GM12878 (cell line): ENCODE measurements at regions not wholly inside any gene's neighbourhood (a gene's known extent, or its start where the extent isn't known, plus 50 kb on each side); places are given as distances from the start of the nearest gene placed in this dataset.

Experiments
- ASH2L ChIP-seq: fragments of 300-600, 200-600 bp; sonication (generic); IDR thresholded peaks from 2 replicates; pipeline ENCODE4 v1.6.1; 2017; ENCODE audit warnings: low read depth, mild to moderate bottlenecking, borderline replicate concordance
- CTCF ChIP-seq, 3 experiments: IDR thresholded peaks in 2 of 3; conservative IDR thresholded peaks in 1 of 3; 2 replicates each; pipeline ENCODE4 v1.5.1; 2011; ENCODE audit warnings: low read depth in 3 of 3, low read length in 3 of 3, mild to moderate bottlenecking in 3 of 3, control low read depth in 2 of 3, moderate library complexity in 2 of 3, inconsistent platforms in 1 of 3, mixed read lengths in 1 of 3; ENCODE audit not compliant: control insufficient read depth in 2 of 3, insufficient read depth in 1 of 3; ENCODE audit errors: extremely low read depth in 1 of 3
- EZH2 ChIP-seq: IDR thresholded peaks from 2 replicates; pipeline ENCODE4 v1.6.1; 2012; ENCODE audit warnings: low read depth, mild to moderate bottlenecking, control low read depth, inconsistent platforms, low read length, borderline replicate concordance; ENCODE audit not compliant: control insufficient read depth
- NR2C2 ChIP-seq: IDR thresholded peaks from 2 replicates; pipeline ENCODE4 v1.6.1; 2011; ENCODE audit warnings: borderline replicate concordance, low read depth; ENCODE audit not compliant: control insufficient read depth, insufficient read length
- SRF ChIP-seq, 2 experiments: IDR thresholded peaks; 2 replicates each; pipeline ENCODE4 v1.6.1; 2011; ENCODE audit warnings: low read depth in 2 of 2, low read length in 2 of 2, mild to moderate bottlenecking in 1 of 2, moderate library complexity in 1 of 2
- SUZ12 ChIP-seq: fragments of 200-600 bp; sonication (generic); IDR thresholded peaks from one replicate; pipeline ENCODE4 v1.6.1; 2018; ENCODE audit warnings: antibody characterized with exemption, mild to moderate bottlenecking; ENCODE audit not compliant: unreplicated experiment

GRCh38 chr16:54591816-54592246 is 305.2 kb upstream of the IRX3 start:
- TF ChIP-seq SUZ12, result no peak
- TF ChIP-seq SRF (IDR thresholded peaks at IDR 0.05; ENCODE audit: low read depth in 2 of 2, low read length in 2 of 2), result no peak
- TF ChIP-seq CTCF (IDR thresholded peaks at IDR 0.05 in 2 of 3, conservative IDR thresholded peaks at IDR 0.05 in 1 of 3; ENCODE audit: control insufficient read depth in 2 of 3, extremely low read depth in 1 of 3, insufficient read depth in 1 of 3, low read depth in 3 of 3, low read length in 3 of 3), result no peak
- no peak for TF ChIP-seq EZH2
- no peak for TF ChIP-seq ASH2L
- no peak for TF ChIP-seq NR2C2
